ENCODE measurements at regions not wholly inside any gene's neighbourhood (a gene's known extent, or its start where the extent isn't known, plus 50 kb on each side); places are given as distances from the start of the nearest gene placed in this dataset.

DNA sequence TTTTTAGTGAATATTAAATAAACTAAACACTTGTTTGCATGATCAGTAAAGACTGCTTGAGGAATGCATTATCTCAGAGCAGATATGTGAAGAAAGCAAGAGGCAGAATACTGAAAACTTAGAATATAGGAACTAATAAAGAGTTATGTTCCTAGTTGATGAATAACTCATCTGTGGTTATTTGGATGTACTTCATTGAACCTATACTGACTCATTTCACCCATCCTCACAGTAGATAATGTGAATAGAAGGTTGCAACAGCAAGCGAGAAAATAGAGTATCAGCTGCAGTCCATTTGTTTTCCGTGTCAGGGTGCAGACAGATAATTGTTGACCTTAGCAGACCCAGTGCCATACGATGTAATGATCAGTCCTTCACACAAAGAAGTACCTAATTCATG, 945.7 kb upstream of the LRRTM1 start:
- TF ChIP-seq, protein P1, sequence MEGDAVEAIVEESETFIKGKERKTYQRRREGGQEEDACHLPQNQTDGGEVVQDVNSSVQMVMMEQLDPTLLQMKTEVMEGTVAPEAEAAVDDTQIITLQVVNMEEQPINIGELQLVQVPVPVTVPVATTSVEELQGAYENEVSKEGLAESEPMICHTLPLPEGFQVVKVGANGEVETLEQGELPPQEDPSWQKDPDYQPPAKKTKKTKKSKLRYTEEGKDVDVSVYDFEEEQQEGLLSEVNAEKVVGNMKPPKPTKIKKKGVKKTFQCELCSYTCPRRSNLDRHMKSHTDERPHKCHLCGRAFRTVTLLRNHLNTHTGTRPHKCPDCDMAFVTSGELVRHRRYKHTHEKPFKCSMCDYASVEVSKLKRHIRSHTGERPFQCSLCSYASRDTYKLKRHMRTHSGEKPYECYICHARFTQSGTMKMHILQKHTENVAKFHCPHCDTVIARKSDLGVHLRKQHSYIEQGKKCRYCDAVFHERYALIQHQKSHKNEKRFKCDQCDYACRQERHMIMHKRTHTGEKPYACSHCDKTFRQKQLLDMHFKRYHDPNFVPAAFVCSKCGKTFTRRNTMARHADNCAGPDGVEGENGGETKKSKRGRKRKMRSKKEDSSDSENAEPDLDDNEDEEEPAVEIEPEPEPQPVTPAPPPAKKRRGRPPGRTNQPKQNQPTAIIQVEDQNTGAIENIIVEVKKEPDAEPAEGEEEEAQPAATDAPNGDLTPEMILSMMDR (IDR thresholded peaks at IDR 0.05): no peak
- TF ChIP-seq POLR2A (IDR thresholded peaks at IDR 0.05): no peak

Data from testis (tissue), 2 donors.